HG03159 (cell line): ENCODE measurements at regions not wholly inside any gene's neighbourhood (a gene's known extent, or its start where the extent isn't known, plus 50 kb on each side); places are given as distances from the start of the nearest gene placed in this dataset.
A peak's percentile ranks its signal among the peaks of the same experiment; 100 is the strongest.
"Not testable (repeated sequence)": the region's sequence is repeated elsewhere in the genome, so short reads cannot be mapped to it uniquely, and the experiment has no call there.

ENCODE experiments used
- ATAC-seq: cut with Tn5 transposase; IDR thresholded peaks from one replicate; pipeline ENCODE4 v1.9.1; 2021; ENCODE audit warnings: mild to moderate bottlenecking, moderate library complexity; ENCODE audit not compliant: unreplicated experiment

DNA sequence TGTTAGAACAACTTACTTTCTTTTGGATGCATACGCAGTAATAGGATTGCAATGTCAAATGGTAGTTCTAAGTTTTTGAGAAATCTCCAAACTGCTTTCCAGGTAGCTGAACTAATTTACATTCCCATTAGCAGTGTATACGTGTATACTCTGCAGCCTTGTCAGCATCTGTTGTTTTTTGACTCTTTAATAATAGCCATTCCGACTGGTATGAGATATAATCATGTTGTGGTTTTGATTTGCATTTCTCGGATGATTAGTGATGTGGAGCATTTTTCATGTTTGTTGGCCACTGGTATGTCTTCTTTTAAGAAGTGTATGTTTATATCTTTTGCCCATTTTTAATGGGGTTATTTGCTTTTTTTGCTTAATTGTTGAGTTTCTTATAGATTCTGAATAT is 76.9 kb upstream of the HNRNPA1L2 start:
- ATAC-seq, result peak; percentile 73

DNA sequence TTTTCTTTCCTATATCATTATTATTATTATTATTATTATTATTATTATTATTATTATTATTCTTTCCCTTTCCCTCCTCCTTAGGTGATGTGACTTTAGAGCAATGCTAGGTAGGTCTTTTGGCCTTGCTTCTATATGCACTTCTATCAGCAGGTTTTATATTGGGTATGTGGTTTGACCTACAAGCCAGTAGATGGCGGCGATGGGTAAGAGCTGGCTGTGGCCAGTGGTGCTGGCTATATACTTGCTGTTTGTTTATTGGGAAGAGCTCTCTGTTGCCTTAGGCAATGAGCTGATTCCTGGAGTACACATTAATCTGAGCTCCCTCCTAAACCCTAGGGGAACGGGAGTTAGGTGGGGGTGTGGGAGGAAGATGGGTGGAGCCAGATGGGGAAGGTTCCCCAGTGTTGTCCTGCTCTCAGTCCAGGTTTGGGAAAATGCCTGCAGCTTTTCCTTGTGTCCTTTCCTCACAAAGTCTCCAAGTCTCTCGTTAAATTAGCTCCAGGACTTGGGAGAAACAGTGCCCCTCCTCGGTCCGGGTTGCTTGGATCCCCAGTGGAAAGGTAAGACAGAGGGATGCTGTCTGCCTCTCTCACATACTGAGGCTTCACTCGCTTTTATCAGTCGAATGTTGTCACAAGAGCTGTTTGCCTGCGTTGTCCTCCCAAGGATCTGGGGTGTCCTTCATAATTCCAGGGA is 72.2 kb upstream of the HNRNPA1L2 start:
- ATAC-seq, result peak; percentile 83

DNA sequence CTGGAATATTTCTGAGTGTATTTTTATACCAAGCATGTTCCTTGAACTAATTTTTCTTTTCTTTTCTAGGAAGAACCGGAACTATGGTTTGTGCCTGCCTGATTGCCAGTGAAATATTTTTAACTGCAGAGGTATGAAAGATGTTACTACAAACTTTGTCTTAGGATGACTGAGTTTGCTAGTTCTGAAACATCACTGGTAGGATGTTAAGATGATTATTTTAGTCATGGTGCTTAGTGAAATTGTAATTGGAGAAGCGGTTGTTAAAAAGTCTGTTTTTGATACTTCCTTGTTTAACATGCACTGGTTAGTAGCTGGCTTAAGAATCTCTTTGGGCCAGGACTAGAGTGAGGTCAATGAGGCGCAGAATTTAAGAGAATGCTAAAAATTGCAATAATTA is 71.1 kb upstream of the HNRNPA1L2 start:
- ATAC-seq, result not testable (repeated sequence)

DNA sequence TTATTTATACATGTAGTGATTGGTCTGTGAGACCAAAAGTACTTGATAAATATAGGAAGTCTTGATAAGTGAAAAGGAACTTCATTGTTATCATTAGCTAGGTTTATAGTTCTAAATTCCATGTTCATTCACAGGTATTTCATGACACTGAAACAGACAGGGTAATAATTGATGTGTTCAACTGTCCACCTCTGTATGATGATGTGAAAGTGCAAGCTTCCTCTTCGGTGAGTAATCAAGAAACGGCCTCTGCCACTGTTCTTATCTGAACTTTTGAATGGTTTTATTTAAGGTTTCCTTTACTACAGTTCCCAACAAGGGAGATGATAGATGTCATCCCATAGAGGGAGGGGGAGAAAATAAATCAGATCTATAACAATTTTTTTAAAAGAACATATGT is 59.3 kb upstream of the HNRNPA1L2 start:
- peak; percentile 90 for ATAC-seq
